Esophagus muscularis mucosa (tissue), 4 donors: ENCODE measurements at regions not wholly inside any gene's neighbourhood (a gene's known extent, or its start where the extent isn't known, plus 50 kb on each side); places are given as distances from the start of the nearest gene placed in this dataset.

ENCODE experiments used
- CTCF ChIP-seq, 3 experiments: fragments of 200-600 bp in 2 of 3; fragments of 450-650 bp in 1 of 3; sonication (generic) in 2 of 3; IDR thresholded peaks; one replicate each; pipeline ENCODE4 v1.5.1; 2017 to 2019; ENCODE audit warnings: antibody characterized with exemption in 3 of 3, mild to moderate bottlenecking in 2 of 3, moderate library complexity in 1 of 3
- EP300 ChIP-seq: sonication (generic); formaldehyde crosslinking; IDR thresholded peaks from one replicate; pipeline ENCODE4 v1.6.1; 2017; ENCODE audit warnings: antibody characterized with exemption
- POLR2A ChIP-seq: fragments of 450-650 bp; IDR thresholded peaks from one replicate; pipeline ENCODE4 v1.6.1; 2017; ENCODE audit warnings: antibody characterized with exemption, moderate library complexity, mild to moderate bottlenecking, low read depth

GRCh38 chr15:31893780-31894179 lies 136.5 kb upstream of the CHRNA7 start:
- no peak for TF ChIP-seq CTCF (IDR thresholded peaks at IDR 0.05)
- no peak for TF ChIP-seq POLR2A
- no peak for TF ChIP-seq EP300
